MCF 10A (cell line): ENCODE measurements at regions not wholly inside any gene's neighbourhood (a gene's known extent, or its start where the extent isn't known, plus 50 kb on each side); places are given as distances from the start of the nearest gene placed in this dataset.

ENCODE experiments used
- BruUV-seq: library from RNA; stranded (reverse); fragments of 400-500 nt; replicated peaks from 2 replicates; lab custom pipeline; 2021; lab: Mats Ljungman, UMichigan
- CTCF ChIA-PET: fragments of 300-600 bp; sonication (Branson Sonifier 250); formaldehyde crosslinking; extraction: SDS; loops from one replicate; lab custom pipeline; 2021; ENCODE audit warnings: antibody characterized with exemption, inconsistent platforms; lab: Yijun Ruan, JAX
- POLR2A ChIA-PET: fragments of 300-600, 350-650 bp; sonication (Branson Sonifier 250); formaldehyde crosslinking; extraction: SDS; loops from one replicate; lab custom pipeline; 2020; ENCODE audit warnings: antibody characterized with exemption, inconsistent platforms; lab: Yijun Ruan, JAX
- DNase-seq: peaks from one replicate; pipeline ENCODE4 v3.0.0-alpha.2; 2018; ENCODE audit not compliant: unreplicated experiment
- H3K27ac Mint-ChIP-seq: one replicate; pipeline ENCODE4 v1.8.0; 2022; ENCODE audit warnings: mild to moderate bottlenecking, low read depth, mixed read lengths; ENCODE audit not compliant: unreplicated experiment
- H3K27me3 Mint-ChIP-seq: one replicate; pipeline ENCODE4 v1.8.0; 2022; ENCODE audit warnings: mixed read lengths; ENCODE audit not compliant: insufficient read depth, unreplicated experiment
- H3K36me3 Mint-ChIP-seq: one replicate; pipeline ENCODE4 v1.8.0; 2022; ENCODE audit warnings: mild to moderate bottlenecking, moderate library complexity, mixed read lengths; ENCODE audit not compliant: insufficient read depth, unreplicated experiment
- H3K4me1 Mint-ChIP-seq: one replicate; pipeline ENCODE4 v1.8.0; 2022; ENCODE audit warnings: mixed read lengths; ENCODE audit not compliant: insufficient read depth, unreplicated experiment
- H3K4me3 Mint-ChIP-seq: one replicate; pipeline ENCODE4 v1.8.0; 2022; ENCODE audit warnings: mild to moderate bottlenecking, moderate library complexity, mixed read lengths; ENCODE audit not compliant: unreplicated experiment
- H3K9me3 Mint-ChIP-seq: one replicate; pipeline ENCODE4 v1.8.0; 2022; ENCODE audit warnings: mixed read lengths; ENCODE audit not compliant: unreplicated experiment
- intact Hi-C: fragments of 100-400 bp; cut with micrococcal nuclease; formaldehyde crosslinking; loops from 2 replicates; pipeline ENCODE4 v1.14.1; 2022
- TF ChIP-seq, protein P1 (sequence below): fragments of 200-600 bp; IDR thresholded peaks from one replicate; pipeline ENCODE4 v1.8.0; 2022; ENCODE audit warnings: antibody characterized with exemption, mild to moderate bottlenecking; ENCODE audit not compliant: unreplicated experiment

DNA sequence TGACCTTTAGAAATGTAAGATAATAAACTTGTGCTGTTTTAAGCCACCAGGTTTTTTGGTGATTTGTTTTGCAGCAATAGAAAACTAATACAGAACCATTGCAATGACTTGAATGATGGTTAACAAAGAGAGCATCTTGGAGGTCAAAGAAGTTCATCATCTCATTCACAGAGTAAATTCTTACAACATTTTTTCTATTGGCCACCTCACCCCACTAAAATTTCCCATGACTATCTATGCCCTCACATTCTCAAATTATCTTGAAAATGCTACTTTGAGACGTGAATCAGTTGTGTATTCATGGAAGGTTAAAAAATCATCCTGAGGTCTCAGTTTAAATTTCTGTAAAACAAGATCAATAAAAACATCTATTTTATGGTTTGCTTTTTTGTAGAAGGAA is 754.2 kb downstream of the SORCS1 start:
- BruUV-seq: no TSS peak
- Mint-ChIP-seq H3K9me3 (no peaks in the 10 kb centered on the region), H3K4me3 (no peak overlapping the region), H3K27ac (no peak overlapping the region), H3K36me3 (no peaks in the 10 kb centered on the region), H3K27me3 (no peaks in the 10 kb centered on the region), H3K4me1 (no peaks in the 10 kb centered on the region)
- CTCF ChIA-PET: interaction anchor here (0.8 to 1.7 kb wide), 2 partner anchors 9 to 161 kb away, joined by 3 to 5 read pairs; no protein-coding TSS in a partner anchor
- intact Hi-C loops: no loop called here
- POLR2A ChIA-PET: interaction anchor here (1.4 kb wide), 1 partner anchor 15 kb away, joined by 4 read pairs; no protein-coding TSS in a partner anchor
- TF ChIP-seq, protein P1, sequence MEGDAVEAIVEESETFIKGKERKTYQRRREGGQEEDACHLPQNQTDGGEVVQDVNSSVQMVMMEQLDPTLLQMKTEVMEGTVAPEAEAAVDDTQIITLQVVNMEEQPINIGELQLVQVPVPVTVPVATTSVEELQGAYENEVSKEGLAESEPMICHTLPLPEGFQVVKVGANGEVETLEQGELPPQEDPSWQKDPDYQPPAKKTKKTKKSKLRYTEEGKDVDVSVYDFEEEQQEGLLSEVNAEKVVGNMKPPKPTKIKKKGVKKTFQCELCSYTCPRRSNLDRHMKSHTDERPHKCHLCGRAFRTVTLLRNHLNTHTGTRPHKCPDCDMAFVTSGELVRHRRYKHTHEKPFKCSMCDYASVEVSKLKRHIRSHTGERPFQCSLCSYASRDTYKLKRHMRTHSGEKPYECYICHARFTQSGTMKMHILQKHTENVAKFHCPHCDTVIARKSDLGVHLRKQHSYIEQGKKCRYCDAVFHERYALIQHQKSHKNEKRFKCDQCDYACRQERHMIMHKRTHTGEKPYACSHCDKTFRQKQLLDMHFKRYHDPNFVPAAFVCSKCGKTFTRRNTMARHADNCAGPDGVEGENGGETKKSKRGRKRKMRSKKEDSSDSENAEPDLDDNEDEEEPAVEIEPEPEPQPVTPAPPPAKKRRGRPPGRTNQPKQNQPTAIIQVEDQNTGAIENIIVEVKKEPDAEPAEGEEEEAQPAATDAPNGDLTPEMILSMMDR: no peak
- no peak for DNase-seq

DNA sequence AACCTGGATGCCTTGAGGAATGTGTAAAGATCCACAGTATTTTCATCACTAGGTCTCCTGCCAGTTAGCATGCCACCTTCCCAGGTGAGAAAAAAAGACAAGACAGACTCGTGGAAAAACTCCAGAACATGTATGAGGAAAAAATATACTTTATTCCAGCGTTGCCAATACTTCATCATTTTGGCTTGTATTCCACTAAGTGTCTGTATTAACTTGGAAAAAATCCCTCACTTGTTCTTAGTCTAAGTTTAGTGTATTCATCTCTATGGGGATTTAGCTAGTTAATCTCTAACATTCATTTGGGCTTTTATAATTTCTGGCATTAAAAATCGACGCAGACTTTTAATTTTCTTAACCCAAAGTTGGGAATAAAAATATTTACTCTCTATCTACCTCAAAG is 759.4 kb downstream of the SORCS1 start:
- Mint-ChIP-seq H3K9me3 (no peaks in the 10 kb centered on the region), H3K4me3 (no peak overlapping the region), H3K36me3 (no peaks in the 10 kb centered on the region), H3K27me3 (no peaks in the 10 kb centered on the region), H3K4me1 (no peaks in the 10 kb centered on the region), H3K27ac (no peak overlapping the region)
- ChIA-PET POLR2A (no interaction called here), CTCF (interaction anchor here (1.1 to 1.4 kb wide), 2 partner anchors 50 to 166 kb away, joined by 3 read pairs; no protein-coding TSS in a partner anchor)
- TF ChIP-seq, protein P1: no peak
- intact Hi-C loops: no loop called here
- no TSS peak for BruUV-seq
- no peak for DNase-seq

DNA sequence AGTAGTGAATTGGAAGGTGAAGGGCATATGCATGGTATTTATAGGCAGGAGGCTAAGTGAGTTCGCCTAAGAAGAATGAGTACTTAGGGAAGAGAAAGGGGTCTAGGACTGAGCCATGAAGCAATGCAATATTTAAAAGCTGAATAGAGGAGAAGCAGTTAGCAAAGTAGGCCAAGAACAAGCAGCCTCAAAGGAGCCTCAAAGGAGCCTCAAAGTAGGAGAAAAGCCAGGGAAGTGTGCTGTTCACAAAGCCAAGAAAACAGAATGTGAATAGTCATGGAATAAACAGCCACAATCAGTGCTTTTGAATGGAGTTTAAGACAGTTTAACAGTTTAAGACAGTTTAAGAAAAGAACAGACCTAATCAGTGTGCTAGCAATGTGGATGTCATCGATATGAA is 762.0 kb downstream of the SORCS1 start:
- TF ChIP-seq, protein P1: no peak
- Mint-ChIP-seq H3K27me3 (no peaks in the 10 kb centered on the region), H3K36me3 (no peaks in the 10 kb centered on the region), H3K9me3 (no peaks in the 10 kb centered on the region), H3K4me3 (no peak overlapping the region), H3K27ac (no peak overlapping the region), H3K4me1 (peaks cover 11% of the 10 kb centered on the region)
- DNase-seq: no peak
- ChIA-PET POLR2A (no interaction called here), CTCF (interaction anchor here (0.6 to 3.0 kb wide), 2 partner anchors 136 to 169 kb away, joined by 3 to 24 read pairs; no protein-coding TSS in a partner anchor)
- intact Hi-C loops: no loop called here
- no TSS peak for BruUV-seq

DNA sequence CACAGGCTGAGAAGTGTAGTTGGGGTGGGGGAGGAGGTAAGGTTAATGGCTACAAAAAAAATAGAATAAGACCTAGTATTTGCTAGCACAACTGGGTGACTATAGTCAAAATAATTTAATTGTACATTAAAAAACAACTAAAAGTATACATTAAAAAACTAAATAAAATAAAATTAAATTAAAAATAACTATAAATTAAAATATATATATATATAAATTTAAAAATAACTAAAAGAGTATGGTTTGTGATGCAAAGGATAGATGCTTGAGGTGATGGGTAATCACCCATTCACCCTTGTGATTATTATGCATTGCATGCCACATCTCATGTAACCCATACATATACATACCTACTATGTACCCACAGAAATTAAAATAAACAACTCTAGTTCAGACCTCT is 762.5 kb downstream of the SORCS1 start:
- H3K36me3 Mint-ChIP-seq: no peaks in the 10 kb centered on the region
- H3K27me3 Mint-ChIP-seq: no peaks in the 10 kb centered on the region
- DNase-seq: no peak
- ChIA-PET CTCF (interaction anchor here (0.7 to 3.0 kb wide), 8 partner anchors 8 to 303 kb away, joined by 3 to 24 read pairs (median 3); no protein-coding TSS in a partner anchor), POLR2A (no interaction called here)
- H3K4me3 Mint-ChIP-seq: no peak overlapping the region
- H3K27ac Mint-ChIP-seq: no peak overlapping the region
- BruUV-seq: no TSS peak
- peaks cover 11% of the 10 kb centered on the region for H3K4me1 Mint-ChIP-seq
- H3K9me3 Mint-ChIP-seq: no peaks in the 10 kb centered on the region
- intact Hi-C loops: loop anchor here (1.0 kb wide), 3 partner anchors 169 to 280 kb away; no protein-coding TSS in a partner anchor
- TF ChIP-seq, protein P1: no peak
